ENCODE measurements at regions not wholly inside any gene's neighbourhood (a gene's known extent, or its start where the extent isn't known, plus 50 kb on each side); places are given as distances from the start of the nearest gene placed in this dataset.

- no peak for ATAC-seq (ENCODE audit: low read depth)
- Histone ChIP-seq H2BK15ac (ENCODE audit: low read depth, low read length) (no peak overlapping the region), H3K56ac (ENCODE audit: extremely low read depth, insufficient read depth, low read length) (no peak overlapping the region), H3K9ac (ENCODE audit: low read depth, low read length) (no peak overlapping the region), H3K18ac (ENCODE audit: low read depth, low read length) (no peak overlapping the region), H3K9me1 (ENCODE audit: insufficient read depth, low read length) (no peaks in the 10 kb centered on the region), H3K4me1 (ENCODE audit: control insufficient read depth, insufficient read depth, low read length) (no peaks in the 10 kb centered on the region), H4K5ac (ENCODE audit: low read depth, low read length) (no peak overlapping the region), H4K20me1 (ENCODE audit: insufficient read depth, low read length) (no peaks in the 10 kb centered on the region), H4K8ac (ENCODE audit: low read depth in 2 of 2, low read length in 2 of 2) (no peak overlapping the region), H3K23ac (ENCODE audit: low read depth, low read length) (no peak overlapping the region), H3K27ac (ENCODE audit: insufficient read depth, low read length) (no peak overlapping the region), H3K4me3 (ENCODE audit: insufficient read depth, low read depth, low read length) (no peak overlapping the region), H3K4ac (ENCODE audit: low read depth, low read length) (no peak overlapping the region), H2AFZ (replicated peaks; ENCODE audit: low read length, poor library complexity) (no peak overlapping the region), H2AK5ac (ENCODE audit: low read depth, low read length) (no peak overlapping the region), H2AK9ac (replicated peaks; ENCODE audit: low read depth, low read length, poor library complexity) (no peak overlapping the region), H2BK20ac (ENCODE audit: low read depth, low read length) (no peak overlapping the region), H2BK120ac (ENCODE audit: low read depth, low read length) (no peak overlapping the region), H3K9me3 (ENCODE audit: control insufficient read depth, insufficient read depth, low read length) (peaks cover 2% of the 10 kb centered on the region; the same call in 1 of the 2 replicates), H3K36me3 (ENCODE audit: control insufficient read depth, insufficient read depth, low read length) (no peaks in the 10 kb centered on the region), H3K14ac (replicated peaks; ENCODE audit: low read depth, low read length) (no peak overlapping the region), H4K91ac (ENCODE audit: insufficient read depth, low read depth, low read length) (no peak overlapping the region), H3K27me3 (ENCODE audit: control insufficient read depth, insufficient read depth, low read length) (no peaks in the 10 kb centered on the region), H2BK5ac (ENCODE audit: low read depth, low read length, poor library complexity, severe bottlenecking) (no peak overlapping the region), H3K79me1 (ENCODE audit: low read depth in 1 of 2, low read length in 2 of 2) (no peaks in the 10 kb centered on the region), H3K4me2 (ENCODE audit: low read depth, low read length) (no peak overlapping the region)
- TF ChIP-seq MAFK (IDR thresholded peaks at IDR 0.05; ENCODE audit: low read depth, low read length): no peak
- no peak for TF ChIP-seq MXI1 (IDR thresholded peaks at IDR 0.05; ENCODE audit: borderline replicate concordance, low read depth, low read length)
- no peak for TF ChIP-seq RFX5 (IDR thresholded peaks at IDR 0.05; ENCODE audit: low read depth, low read length)
- TF ChIP-seq SMC3 (IDR thresholded peaks at IDR 0.05; ENCODE audit: low read depth, low read length): no peak
- TF ChIP-seq POLR2A (IDR thresholded peaks at IDR 0.05; ENCODE audit: low read depth, low read length): no peak
- TF ChIP-seq MAZ (IDR thresholded peaks at IDR 0.05; ENCODE audit: borderline replicate concordance, low read depth, low read length): no peak
- no peak for TF ChIP-seq CHD1 (IDR thresholded peaks at IDR 0.05; ENCODE audit: low read depth, low read length)
- no peak for TF ChIP-seq BHLHE40 (IDR thresholded peaks at IDR 0.05; ENCODE audit: low read depth, low read length)
- no peak for TF ChIP-seq CTCF (conservative IDR thresholded peaks at IDR 0.05; ENCODE audit: low read depth, low read length)
- no peak for TF ChIP-seq USF2 (IDR thresholded peaks at IDR 0.05; ENCODE audit: low read depth, low read length)
- no peak for TF ChIP-seq RCOR1 (IDR thresholded peaks at IDR 0.05; ENCODE audit: insufficient replicate concordance, low read length)
- TF ChIP-seq CEBPB (IDR thresholded peaks at IDR 0.05; ENCODE audit: low read depth, low read length): no peak
- TF ChIP-seq RAD21 (IDR thresholded peaks at IDR 0.05; ENCODE audit: low read length): no peak
- TF ChIP-seq ELK1 (IDR thresholded peaks at IDR 0.05; ENCODE audit: borderline replicate concordance, low read depth, low read length): no peak
- no peak for TF ChIP-seq FOS (IDR thresholded peaks at IDR 0.05; ENCODE audit: low read depth, low read length)
- TF ChIP-seq NFE2L2 (IDR thresholded peaks at IDR 0.05; ENCODE audit: low read depth, low read length): no peak
- no CpG with 5 or more reads among the region's 2 CpGs for WGBS, 2 experiments (ENCODE audit: extremely low coverage in 2 of 2, insufficient read length in 1 of 2)
- DNase-seq: no peak
- in situ Hi-C loops (cut with MboI; ENCODE audit: low sequenced_read_pairs) (no loop called here), intact Hi-C loops (cut with micrococcal nuclease) (no loop called here), dilution Hi-C loops (cut with HindIII; ENCODE audit: low sequenced_read_pairs, unreplicated experiment) (no loop called here)
- BruUV-seq (replicated peaks): no TSS peak
- ChIA-PET CTCF (no interaction called here), POLR2A (ENCODE audit: unreplicated experiment) (no interaction called here)
Observed at GRCh38 chr14:28707814-28708213, 58.8 kb upstream of the FOXG1 start.

Data from IMR-90 (cell line).